K562 (cell line): ENCODE measurements at regions not wholly inside any gene's neighbourhood (a gene's known extent, or its start where the extent isn't known, plus 50 kb on each side); places are given as distances from the start of the nearest gene placed in this dataset.

Experiments used
- ATAC-seq: fragments of 200-7000 bp; cut with Tn5 transposase; 3 replicates; pipeline ENCODE4 v1.9.1; 2020; ENCODE audit warnings: moderate library complexity
- BruUV-seq: library from RNA; stranded (reverse); fragments of 400-500 nt; replicated peaks from 2 replicates; lab custom pipeline; 2021; lab: Mats Ljungman, UMichigan
- CTCF ChIA-PET: fragments of 300-600 bp; formaldehyde crosslinking; extraction: SDS; loops from one replicate; lab custom pipeline; 2021; ENCODE audit warnings: low intra/inter-chr PET ratio; lab: Yijun Ruan, JAX
- POLR2A ChIA-PET: fragments of 300-600, 350-650 bp; sonication (Branson Sonifier 250); formaldehyde crosslinking; extraction: SDS; loops from one replicate; lab custom pipeline; 2021; ENCODE audit warnings: antibody characterized with exemption, inconsistent platforms; lab: Yijun Ruan, JAX
- DNase-seq, 4 experiments: peaks; one replicate each; pipeline versions ENCODE4 v3.0.0 to v3.0.0-alpha.2; 2011 to 2018; ENCODE audit warnings: low spot score in 3 of 4, mixed read lengths in 3 of 4; ENCODE audit errors: extremely low read depth in 1 of 4
- FAIRE-seq: peaks from 2 replicates; lab custom pipeline; 2011; peaks lifted over from hg19 to GRCh38; lab: Jason Lieb, UNC
- H2AFZ ChIP-seq: 2 replicates; pipeline ENCODE4 v1.6.0; 2011; ENCODE audit warnings: low read depth, low read length, control low read depth, inconsistent platforms
- H3K27ac ChIP-seq: fragments of 200-600 bp; 3 replicates; pipeline ENCODE4 v1.8.0; 2011; ENCODE audit warnings: low read depth, mild to moderate bottlenecking, control low read depth, inconsistent platforms, low read length, moderate library complexity, mixed read lengths; ENCODE audit errors: extremely low read depth
- H3K27me3 ChIP-seq, 2 experiments: fragments of 300-600 bp in 1 of 2; 2 replicates in 1 of 2; 3 replicates in 1 of 2; pipeline versions ENCODE4 v1.6.0 to v1.8.0; 2011; ENCODE audit warnings: inconsistent platforms in 2 of 2, low read length in 2 of 2, mild to moderate bottlenecking in 1 of 2, mixed read lengths in 1 of 2, moderate library complexity in 1 of 2; ENCODE audit not compliant: control insufficient read depth in 2 of 2, insufficient read depth in 2 of 2
- H3K36me3 ChIP-seq: fragments of 300-600 bp; 3 replicates; pipeline ENCODE4 v1.8.0; 2011; ENCODE audit warnings: mild to moderate bottlenecking, low read length, inconsistent platforms; ENCODE audit not compliant: control insufficient read depth, insufficient read depth
- H3K4me1 ChIP-seq, 2 experiments: fragments of 200-600 bp in 1 of 2; replicated peaks in 1 of 2; 2 replicates in 1 of 2; 3 replicates in 1 of 2; pipeline versions ENCODE4 v1.5.1 to v1.8.0; 2011; ENCODE audit warnings: inconsistent platforms in 2 of 2, low read length in 2 of 2, mild to moderate bottlenecking in 1 of 2, mixed read lengths in 1 of 2, moderate library complexity in 1 of 2; ENCODE audit not compliant: control insufficient read depth in 2 of 2, insufficient read depth in 2 of 2
- H3K4me2 ChIP-seq: 2 replicates; pipeline ENCODE4 v1.6.1; 2011; ENCODE audit warnings: low read length, control low read depth, inconsistent platforms, mixed read lengths; ENCODE audit not compliant: insufficient read depth
- H3K4me3 ChIP-seq: fragments of 200-600 bp; sonication (generic), shearing (Covaris generic); 2 replicates; pipeline ENCODE4 v1.5.1; 2016; ENCODE audit warnings: control low read depth, inconsistent platforms
- H3K79me2 ChIP-seq: fragments of 200-600 bp; 3 replicates; pipeline ENCODE4 v1.8.0; 2011; ENCODE audit warnings: low read length, inconsistent platforms; ENCODE audit not compliant: control insufficient read depth, insufficient read depth
- H3K9ac ChIP-seq, 2 experiments: 2 replicates each; pipeline versions ENCODE4 v1.6.0 to v1.6.1; 2011; ENCODE audit warnings: low read depth in 2 of 2, low read length in 2 of 2, control low read depth in 1 of 2, inconsistent platforms in 1 of 2, mild to moderate bottlenecking in 1 of 2, mixed read lengths in 1 of 2; ENCODE audit not compliant: insufficient read depth in 1 of 2
- H3K9me1 ChIP-seq: one replicate; pipeline ENCODE4 v1.6.0; 2011; ENCODE audit warnings: inconsistent platforms, mild to moderate bottlenecking, low read length, moderate library complexity; ENCODE audit not compliant: control insufficient read depth, insufficient read depth
- H3K9me3 ChIP-seq: replicated peaks from 2 replicates; pipeline ENCODE4 v1.5.1; 2011; ENCODE audit warnings: low read depth, low read length, inconsistent platforms; ENCODE audit not compliant: control insufficient read depth, insufficient read depth
- H4K20me1 ChIP-seq: replicated peaks from 2 replicates; pipeline ENCODE4 v1.6.1; 2011; ENCODE audit warnings: low read length, inconsistent platforms, mixed read lengths; ENCODE audit not compliant: control insufficient read depth, insufficient read depth
- GTF2E2 ChIP-seq: fragments of 200-800 bp; sonication (Bioruptor generic); IDR thresholded peaks from 2 replicates; pipeline ENCODE4 v1.6.1; 2016; ENCODE audit warnings: missing genetic modification characterization, missing compliant biosample characterization
- NONO ChIP-seq, 2 experiments: fragments of 200-400 bp in 1 of 2; fragments of 450-650 bp in 1 of 2; formaldehyde crosslinking in 1 of 2; IDR thresholded peaks; 2 replicates each; pipeline ENCODE4 v1.6.1; 2017; ENCODE audit warnings: low read depth in 2 of 2, mild to moderate bottlenecking in 2 of 2, moderate library complexity in 2 of 2, low read length in 1 of 2
- NR3C1 ChIP-seq: sonication (generic); formaldehyde crosslinking; IDR thresholded peaks from 2 replicates; pipeline ENCODE4 v1.8.1; 2022; ENCODE audit warnings: missing genetic modification reagents
- SMARCB1 ChIP-seq: IDR thresholded peaks from 2 replicates; pipeline ENCODE4 v1.6.1; 2011; ENCODE audit warnings: improper control_type of control experiment, low read depth; ENCODE audit not compliant: insufficient read length
- TAF15 ChIP-seq: fragments of 200-400 bp; formaldehyde crosslinking; IDR thresholded peaks from 2 replicates; pipeline ENCODE4 v1.6.1; 2017; ENCODE audit warnings: mild to moderate bottlenecking, low read depth, low read length, moderate library complexity
- ZFP1 ChIP-seq: fragments of 450-650 bp; formaldehyde crosslinking; IDR thresholded peaks from 2 replicates; pipeline ENCODE4 v1.4.0; 2020; ENCODE audit warnings: mild to moderate bottlenecking, mixed read lengths
- ZFP36 ChIP-seq: fragments of 150-350 bp; IDR thresholded peaks from 2 replicates; pipeline ENCODE4 v1.6.1; 2018; ENCODE audit warnings: low read length, low read depth; ENCODE audit not compliant: partially characterized antibody
- ZNF707 ChIP-seq: fragments of 250-450 bp; sonication (Bioruptor Pico); conservative IDR thresholded peaks from 2 replicates; pipeline ENCODE4 v1.8.0; 2022; ENCODE audit warnings: inconsistent platforms, mild to moderate bottlenecking, moderate library complexity
- WGBS: fragments of 100-300 bp; shearing (Covaris generic); methylation state at CpG from one replicate; pipeline ENCODE4 v1.1.6; 2016; ENCODE audit warnings: low coverage, mixed read lengths; ENCODE audit not compliant: insufficient coverage; ENCODE audit errors: missing lambda C conversion rate; 5-methylcytosine and 5-hydroxymethylcytosine counted together
- in situ Hi-C: fragments of 300-500 bp; cut with MboI; formaldehyde crosslinking; loops from 4 replicates; pipeline ENCODE4 v1.15.0; 2018; ENCODE audit warnings: inconsistent platforms, mixed read lengths
- intact Hi-C: fragments of 100-400 bp; cut with micrococcal nuclease; formaldehyde crosslinking; loops from 2 replicates; pipeline ENCODE4 v1.14.2; 2022
- TF ChIP-seq, protein P1 (sequence below): fragments of 450-650 bp; IDR thresholded peaks from 2 replicates; pipeline ENCODE4 v1.6.1; 2018; ENCODE audit not compliant: partially characterized antibody
- TF ChIP-seq, protein P2 (sequence below): fragments of 450-650 bp; formaldehyde crosslinking; IDR thresholded peaks from 2 replicates; pipeline ENCODE4 v1.4.0; 2020; ENCODE audit warnings: mild to moderate bottlenecking, moderate library complexity

- Histone ChIP-seq H3K27ac (no peak overlapping the region), H3K9me1 (no peaks in the 10 kb centered on the region), H3K9me3 (no peaks in the 10 kb centered on the region), H4K20me1 (no peaks in the 10 kb centered on the region), H3K27me3 (no peaks in the 10 kb centered on the region; a peak in 2 of 5 replicates), H3K36me3 (no peaks in the 10 kb centered on the region), H3K9ac (no peak overlapping the region), H2AFZ (no peak overlapping the region), H3K4me3 (no peak overlapping the region), H3K4me1 (peaks cover 0 to 2% of the 10 kb centered on the region in 2 experiments; a peak in 1 of 5 replicates), H3K4me2 (no peak overlapping the region), H3K79me2 (no peaks in the 10 kb centered on the region)
- ChIA-PET POLR2A (no interaction called here), CTCF (no interaction called here)
- in situ Hi-C loops (no loop called here), intact Hi-C loops (no loop called here)
- FAIRE-seq = no peak
- 0% methylated on average over 3 of the region's 3 CpGs for WGBS
- BruUV-seq = no TSS peak
- TF ChIP-seq TAF15 = no peak
- no peak for TF ChIP-seq SMARCB1
- TF ChIP-seq ZFP1 (CRISPR knock-in tag) = no peak
- no peak for TF ChIP-seq NR3C1 (CRISPR knock-in tag)
- no peak for DNase-seq
- no peak for ATAC-seq
Measured at GRCh38 chr3:107962946-107963345, 127.9 kb downstream of the CD47 start.

DNA sequence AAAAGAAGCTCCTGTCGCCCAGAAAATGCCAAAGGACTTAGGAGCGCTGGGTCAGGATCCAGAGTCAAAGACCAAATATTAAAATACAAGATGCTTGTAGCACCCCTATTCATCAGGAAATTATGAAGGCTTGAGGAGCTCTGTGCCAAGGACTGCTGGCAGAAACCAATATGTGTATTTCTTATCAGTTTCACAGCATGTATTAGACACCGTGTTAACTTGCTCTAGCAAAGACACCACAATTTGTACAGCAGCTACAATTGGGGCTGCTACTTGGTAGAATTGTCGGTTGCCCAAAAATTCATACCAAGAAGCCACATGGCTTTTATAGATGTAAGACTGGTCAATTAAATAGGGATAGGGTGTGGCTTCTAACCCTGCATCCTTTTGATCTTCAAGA, 128.8 kb downstream of the CD47 start:
- FAIRE-seq (no peak), ATAC-seq (no peak), DNase-seq (no peak)
- Histone ChIP-seq H3K36me3 (no peaks in the 10 kb centered on the region), H3K27ac (no peak overlapping the region), H3K27me3 (no peaks in the 10 kb centered on the region; a peak in 1 of 5 replicates), H4K20me1 (no peaks in the 10 kb centered on the region), H3K4me1 (peaks cover 0 to 2% of the 10 kb centered on the region in 2 experiments; a peak in 1 of 5 replicates), H3K4me3 (no peak overlapping the region), H3K9me1 (no peaks in the 10 kb centered on the region), H2AFZ (no peak overlapping the region), H3K4me2 (no peak overlapping the region), H3K9ac (no peak overlapping the region), H3K79me2 (no peaks in the 10 kb centered on the region), H3K9me3 (no peaks in the 10 kb centered on the region)
- ChIA-PET POLR2A (no interaction called here), CTCF (no interaction called here)
- in situ Hi-C loops = no loop called here
- intact Hi-C loops = no loop called here
- BruUV-seq = no TSS peak
- 0% methylated on average over 4 of the region's 4 CpGs for WGBS
- TF ChIP-seq, protein P1, sequence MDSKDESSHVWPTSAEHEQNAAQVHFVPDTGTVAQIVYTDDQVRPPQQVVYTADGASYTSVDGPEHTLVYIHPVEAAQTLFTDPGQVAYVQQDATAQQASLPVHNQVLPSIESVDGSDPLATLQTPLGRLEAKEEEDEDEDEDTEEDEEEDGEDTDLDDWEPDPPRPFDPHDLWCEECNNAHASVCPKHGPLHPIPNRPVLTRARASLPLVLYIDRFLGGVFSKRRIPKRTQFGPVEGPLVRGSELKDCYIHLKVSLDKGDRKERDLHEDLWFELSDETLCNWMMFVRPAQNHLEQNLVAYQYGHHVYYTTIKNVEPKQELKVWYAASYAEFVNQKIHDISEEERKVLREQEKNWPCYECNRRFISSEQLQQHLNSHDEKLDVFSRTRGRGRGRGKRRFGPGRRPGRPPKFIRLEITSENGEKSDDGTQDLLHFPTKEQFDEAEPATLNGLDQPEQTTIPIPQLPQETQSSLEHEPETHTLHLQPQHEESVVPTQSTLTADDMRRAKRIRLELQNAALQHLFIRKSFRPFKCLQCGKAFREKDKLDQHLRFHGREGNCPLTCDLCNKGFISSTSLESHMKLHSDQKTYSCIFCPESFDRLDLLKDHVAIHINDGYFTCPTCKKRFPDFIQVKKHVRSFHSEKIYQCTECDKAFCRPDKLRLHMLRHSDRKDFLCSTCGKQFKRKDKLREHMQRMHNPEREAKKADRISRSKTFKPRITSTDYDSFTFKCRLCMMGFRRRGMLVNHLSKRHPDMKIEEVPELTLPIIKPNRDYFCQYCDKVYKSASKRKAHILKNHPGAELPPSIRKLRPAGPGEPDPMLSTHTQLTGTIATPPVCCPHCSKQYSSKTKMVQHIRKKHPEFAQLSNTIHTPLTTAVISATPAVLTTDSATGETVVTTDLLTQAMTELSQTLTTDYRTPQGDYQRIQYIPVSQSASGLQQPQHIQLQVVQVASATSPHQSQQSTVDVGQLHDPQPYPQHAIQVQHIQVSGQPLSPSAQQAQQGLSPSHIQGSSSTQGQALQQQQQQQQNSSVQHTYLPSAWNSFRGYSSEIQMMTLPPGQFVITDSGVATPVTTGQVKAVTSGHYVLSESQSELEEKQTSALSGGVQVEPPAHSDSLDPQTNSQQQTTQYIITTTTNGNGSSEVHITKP = no peak
- no peak for TF ChIP-seq ZNF707 (CRISPR knock-in tag)
- TF ChIP-seq, protein P2, sequence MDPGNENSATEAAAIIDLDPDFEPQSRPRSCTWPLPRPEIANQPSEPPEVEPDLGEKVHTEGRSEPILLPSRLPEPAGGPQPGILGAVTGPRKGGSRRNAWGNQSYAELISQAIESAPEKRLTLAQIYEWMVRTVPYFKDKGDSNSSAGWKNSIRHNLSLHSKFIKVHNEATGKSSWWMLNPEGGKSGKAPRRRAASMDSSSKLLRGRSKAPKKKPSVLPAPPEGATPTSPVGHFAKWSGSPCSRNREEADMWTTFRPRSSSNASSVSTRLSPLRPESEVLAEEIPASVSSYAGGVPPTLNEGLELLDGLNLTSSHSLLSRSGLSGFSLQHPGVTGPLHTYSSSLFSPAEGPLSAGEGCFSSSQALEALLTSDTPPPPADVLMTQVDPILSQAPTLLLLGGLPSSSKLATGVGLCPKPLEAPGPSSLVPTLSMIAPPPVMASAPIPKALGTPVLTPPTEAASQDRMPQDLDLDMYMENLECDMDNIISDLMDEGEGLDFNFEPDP = no peak
- TF ChIP-seq NONO (IDR thresholded peaks at IDR 0.05; ENCODE audit: low read depth in 2 of 2, low read length in 1 of 2) = no peak
- TF ChIP-seq ZFP36 = no peak
- TF ChIP-seq GTF2E2 (tag) = no peak
